ENCODE measurements at regions not wholly inside any gene's neighbourhood (a gene's known extent, or its start where the extent isn't known, plus 50 kb on each side); places are given as distances from the start of the nearest gene placed in this dataset.
"Not testable (repeated sequence)": the region's sequence is repeated elsewhere in the genome, so short reads cannot be mapped to it uniquely, and the experiment has no call there.

DNA sequence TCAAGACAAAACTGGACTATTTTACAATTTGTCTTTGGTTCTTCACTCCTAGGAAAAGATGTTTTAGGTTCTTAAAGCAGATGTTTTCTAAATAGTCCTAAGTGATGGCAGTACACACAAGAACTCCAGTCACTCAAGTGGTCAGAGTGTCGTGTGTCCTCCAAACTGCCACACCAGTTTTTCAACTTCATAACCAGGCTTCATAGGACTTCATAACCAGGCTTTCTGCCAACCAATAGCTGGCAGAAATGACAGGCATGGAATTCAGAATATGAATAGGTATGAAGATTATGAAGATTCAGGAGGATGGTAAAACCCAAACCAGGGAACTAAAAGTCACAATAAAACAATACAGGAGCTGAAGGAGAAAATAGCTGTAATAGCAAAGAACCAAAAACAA lies 721.2 kb upstream of the SEMA3D start:
- no peak overlapping the region for H3K4me3 ChIP-seq
- H3K36me3 ChIP-seq: no peaks in the 10 kb centered on the region
- H3K27me3 ChIP-seq: no peaks in the 10 kb centered on the region
- no peaks in the 10 kb centered on the region for H3K9me3 ChIP-seq
- DNase-seq: no peak

DNA sequence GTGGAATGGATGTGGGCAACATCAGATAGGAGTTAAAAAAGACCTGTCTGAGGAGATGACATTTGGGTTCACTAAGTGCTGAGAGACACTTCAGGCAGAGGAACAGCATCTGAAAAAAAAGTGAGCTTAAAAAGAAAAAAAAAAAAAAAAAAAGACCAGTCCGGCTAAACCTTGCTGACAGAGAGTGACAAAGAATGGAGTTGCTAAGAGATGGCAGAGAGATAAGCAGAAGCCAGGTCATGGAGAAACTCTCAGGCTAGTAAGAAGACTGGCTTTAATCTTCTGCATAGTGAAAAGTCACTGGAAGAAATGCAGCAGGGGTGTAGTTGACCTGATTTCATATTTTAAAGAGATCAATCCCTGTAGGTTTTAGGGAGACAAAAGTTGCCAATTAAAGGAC lies 711.1 kb upstream of the SEMA3D start:
- no peaks in the 10 kb centered on the region for H3K36me3 ChIP-seq
- H3K27me3 ChIP-seq: no peaks in the 10 kb centered on the region
- no peak overlapping the region for H3K4me3 ChIP-seq
- DNase-seq: no peak
- H3K9me3 ChIP-seq: no peaks in the 10 kb centered on the region

DNA sequence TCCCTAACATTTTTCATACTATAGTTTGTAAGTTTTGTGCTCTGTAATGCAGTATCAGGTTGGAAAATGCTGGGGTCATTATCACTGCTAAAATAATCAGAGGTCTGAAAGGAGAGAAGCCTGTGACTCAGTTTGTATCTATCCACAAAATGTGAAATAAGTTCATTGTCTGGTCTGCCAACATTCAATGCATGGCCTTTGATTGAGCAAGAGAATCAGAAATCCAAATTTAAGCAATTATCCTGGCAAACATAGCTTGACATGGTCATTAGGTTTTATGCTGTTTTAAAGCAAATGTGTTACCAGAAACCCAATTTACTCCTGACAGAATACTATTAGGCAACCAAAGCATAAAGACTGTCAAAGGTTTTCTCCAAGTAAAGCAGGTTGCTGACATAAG lies 709.7 kb upstream of the SEMA3D start:
- no peaks in the 10 kb centered on the region for H3K9me3 ChIP-seq
- H3K4me3 ChIP-seq: no peak overlapping the region
- no peak for DNase-seq
- no peaks in the 10 kb centered on the region for H3K27me3 ChIP-seq
- no peaks in the 10 kb centered on the region for H3K36me3 ChIP-seq

DNA sequence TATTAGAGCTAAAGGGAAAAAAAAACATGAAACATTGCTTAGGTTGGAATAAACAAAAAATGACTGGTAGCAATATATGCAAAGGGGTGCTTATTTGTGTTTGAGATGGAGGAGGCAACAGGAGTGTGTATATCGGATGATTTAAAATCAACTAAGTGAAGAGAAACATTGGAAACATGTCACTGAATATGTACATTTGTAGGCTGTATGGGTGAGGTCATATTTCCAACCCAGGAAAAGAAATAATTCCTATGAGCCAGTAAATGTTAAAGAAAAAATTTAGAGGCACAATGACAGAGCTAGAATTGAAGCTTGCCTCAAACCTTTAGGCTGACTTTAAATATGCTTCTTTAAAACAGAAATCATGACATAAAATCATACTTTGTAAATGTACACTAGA lies 709.0 kb upstream of the SEMA3D start:
- Histone ChIP-seq H3K4me3 (no peak overlapping the region), H3K9me3 (no peaks in the 10 kb centered on the region), H3K36me3 (no peaks in the 10 kb centered on the region), H3K27me3 (no peaks in the 10 kb centered on the region)
- DNase-seq: no peak

DNA sequence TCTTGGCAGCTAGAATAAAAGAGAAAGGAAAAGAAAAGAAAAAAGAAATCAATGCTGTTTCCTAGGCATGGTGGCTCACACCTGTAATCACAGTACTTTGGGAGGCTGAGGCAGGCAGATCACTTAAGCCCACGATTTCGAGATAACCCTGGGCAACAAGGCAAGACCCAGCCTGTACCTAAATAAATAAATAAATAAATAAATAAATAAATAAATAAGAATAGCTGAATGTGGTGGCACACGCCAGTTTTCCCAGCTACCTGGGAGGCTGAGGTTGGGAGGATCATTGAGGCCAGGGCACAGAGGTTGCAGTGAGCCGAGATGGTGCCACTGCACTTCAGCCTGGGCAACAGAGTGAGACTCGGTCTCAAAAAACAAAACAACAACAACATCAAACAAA lies 705.0 kb upstream of the SEMA3D start:
- not testable (repeated sequence) for DNase-seq, H3K36me3 ChIP-seq, H3K9me3 ChIP-seq, H3K4me3 ChIP-seq, H3K27me3 ChIP-seq

DNA sequence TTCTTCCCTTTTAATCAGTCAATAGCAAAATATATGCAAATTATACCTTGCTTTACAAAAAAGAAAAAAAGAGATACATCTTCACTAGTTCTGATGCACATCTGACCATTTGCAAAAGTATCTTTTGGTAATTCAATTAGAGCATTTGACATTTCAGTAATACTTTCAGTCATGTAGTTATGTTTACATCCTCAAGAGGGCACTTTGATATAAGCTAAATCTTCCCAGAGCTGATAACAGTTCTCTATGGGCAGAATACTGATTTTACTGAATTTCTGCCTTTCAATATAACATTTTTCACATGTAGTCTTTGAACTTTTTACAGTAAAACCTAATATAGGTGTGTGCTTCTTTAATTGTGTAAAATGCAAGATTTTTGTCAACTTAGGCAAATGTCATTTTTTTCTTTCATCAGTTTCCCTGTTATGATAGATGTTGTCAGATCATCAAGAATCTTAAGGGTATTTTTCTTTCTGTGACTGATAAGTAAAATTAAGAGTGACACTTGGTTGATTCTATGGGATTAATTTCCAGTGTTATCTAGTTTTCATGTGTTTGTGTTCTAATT lies 703.5 kb upstream of the SEMA3D start:
- no peak for DNase-seq
- no peaks in the 10 kb centered on the region for H3K27me3 ChIP-seq
- no peaks in the 10 kb centered on the region for H3K9me3 ChIP-seq
- no peaks in the 10 kb centered on the region for H3K36me3 ChIP-seq
- no peak overlapping the region for H3K4me3 ChIP-seq

DNA sequence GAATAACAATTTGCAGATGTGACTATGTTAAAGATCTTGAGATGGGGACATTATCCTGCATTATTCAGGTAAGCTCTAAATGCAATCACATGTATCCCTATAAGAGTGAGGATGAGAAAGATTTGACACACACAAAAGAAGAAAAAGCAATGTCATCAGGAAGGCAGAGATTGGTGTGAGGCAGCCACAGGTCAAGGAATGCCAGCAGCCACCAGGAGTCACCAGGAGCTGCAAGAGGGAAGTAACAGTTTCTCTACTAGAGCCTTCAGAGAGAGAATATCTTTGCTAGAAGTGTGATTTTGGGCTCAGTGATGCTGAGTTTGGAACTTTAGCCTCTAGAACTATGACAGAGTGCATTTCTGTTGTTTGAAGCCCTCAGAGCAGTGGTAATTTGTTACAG lies 700.3 kb upstream of the SEMA3D start:
- no peak for DNase-seq
- no peaks in the 10 kb centered on the region for H3K36me3 ChIP-seq
- no peaks in the 10 kb centered on the region for H3K27me3 ChIP-seq
- H3K4me3 ChIP-seq: no peak overlapping the region
- no peaks in the 10 kb centered on the region for H3K9me3 ChIP-seq

DNA sequence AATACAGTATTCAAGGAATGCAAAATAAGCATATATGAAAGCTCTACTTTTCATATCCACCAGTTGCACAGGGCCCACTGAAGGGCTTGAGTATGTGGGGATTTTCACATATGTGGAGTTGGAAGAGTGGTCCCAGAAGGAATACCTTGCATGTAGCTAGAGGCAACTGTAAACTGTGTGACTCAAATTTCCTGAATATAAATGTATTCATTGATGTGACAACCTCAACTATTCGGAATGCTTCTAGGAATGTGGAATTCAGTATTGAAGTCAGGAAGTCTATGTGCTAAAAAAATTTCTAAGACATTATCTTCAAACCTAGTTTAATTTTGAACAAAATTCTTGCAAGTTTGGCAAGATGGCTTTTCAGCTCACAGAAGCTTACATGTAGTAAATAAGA lies 695.5 kb upstream of the SEMA3D start:
- Histone ChIP-seq H3K36me3 (no peaks in the 10 kb centered on the region), H3K4me3 (no peak overlapping the region), H3K9me3 (no peaks in the 10 kb centered on the region), H3K27me3 (no peaks in the 10 kb centered on the region)
- no peak for DNase-seq

DNA sequence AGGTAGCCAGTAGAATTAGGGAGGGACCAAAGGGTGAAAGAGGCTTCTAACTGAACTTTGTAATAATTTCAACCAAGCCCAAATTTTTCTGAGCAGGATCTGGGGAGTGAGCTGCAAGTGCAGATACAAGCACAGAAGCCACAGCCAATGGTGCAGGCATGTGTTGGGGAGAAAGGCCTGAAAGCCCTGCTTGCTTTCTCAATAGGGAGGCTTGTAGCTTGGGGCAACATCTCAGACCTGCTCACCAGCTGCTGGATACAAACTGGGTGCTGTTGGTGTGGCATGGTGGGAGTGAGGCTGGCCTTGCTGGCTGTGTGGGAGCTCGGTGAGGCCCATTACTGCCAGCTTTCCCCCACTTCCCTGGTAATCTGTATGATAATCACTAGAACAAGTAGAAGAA lies 688.5 kb upstream of the SEMA3D start:
- Histone ChIP-seq H3K9me3 (no peaks in the 10 kb centered on the region), H3K27me3 (no peaks in the 10 kb centered on the region), H3K4me3 (no peak overlapping the region), H3K36me3 (no peaks in the 10 kb centered on the region)
- no peak for DNase-seq

DNA sequence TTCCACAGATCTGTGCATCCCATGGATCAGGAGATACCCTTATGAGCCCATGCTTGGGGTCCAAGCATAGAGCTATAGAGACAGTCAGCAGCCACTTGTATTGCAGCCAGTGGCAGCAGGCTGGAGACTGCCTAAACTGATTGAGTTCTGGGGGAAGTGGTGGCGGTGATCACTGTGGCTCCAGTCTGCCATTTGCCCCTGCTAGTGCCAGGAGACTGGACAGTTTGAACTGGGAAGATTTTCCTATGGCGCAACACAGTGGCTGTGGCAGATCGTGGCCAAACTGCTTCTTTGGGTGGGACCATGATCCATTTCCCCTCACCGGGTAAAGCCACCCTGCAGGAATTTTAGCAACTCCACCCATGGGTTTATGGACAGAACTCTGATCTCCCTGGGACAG lies 679.7 kb upstream of the SEMA3D start:
- no peaks in the 10 kb centered on the region for H3K36me3 ChIP-seq
- H3K27me3 ChIP-seq: no peaks in the 10 kb centered on the region
- no peak overlapping the region for H3K4me3 ChIP-seq

DNA sequence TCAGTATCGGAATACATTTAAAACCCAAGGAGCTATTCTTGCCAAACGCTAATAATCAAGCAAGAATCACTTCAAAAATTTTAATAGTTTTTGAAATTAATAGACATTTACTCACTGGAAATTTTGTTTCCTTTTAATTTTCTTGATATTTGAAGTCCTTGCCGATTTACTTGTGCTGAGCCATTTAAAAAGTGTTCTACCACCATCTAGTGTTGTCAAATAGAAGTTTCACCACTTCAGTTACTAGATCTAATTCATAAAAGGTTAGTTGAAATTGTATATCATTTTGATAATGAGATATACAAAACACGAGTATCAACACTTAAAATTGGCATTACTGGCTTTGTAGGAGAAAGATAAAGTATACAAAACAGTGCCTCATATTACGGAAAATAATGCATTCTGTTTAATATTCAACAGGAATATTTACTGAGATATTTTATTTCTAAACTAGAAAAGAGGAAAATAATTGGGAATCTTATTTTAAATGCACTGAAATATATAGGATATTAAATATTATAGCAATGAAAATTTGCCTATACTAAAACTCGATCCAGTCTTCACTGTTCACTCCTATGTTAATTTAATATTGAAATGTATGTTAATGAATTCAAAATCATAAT lies 664.8 kb upstream of the SEMA3D start:
- no peaks in the 10 kb centered on the region for H3K9me3 ChIP-seq
- H3K4me3 ChIP-seq: no peak overlapping the region
- no peaks in the 10 kb centered on the region for H3K36me3 ChIP-seq
- no peak for DNase-seq
- H3K27me3 ChIP-seq: no peaks in the 10 kb centered on the region

More for the DNA sequence above, 679.7 kb upstream of the SEMA3D start:
- no peak for DNase-seq
- no peaks in the 10 kb centered on the region for H3K9me3 ChIP-seq

DNA sequence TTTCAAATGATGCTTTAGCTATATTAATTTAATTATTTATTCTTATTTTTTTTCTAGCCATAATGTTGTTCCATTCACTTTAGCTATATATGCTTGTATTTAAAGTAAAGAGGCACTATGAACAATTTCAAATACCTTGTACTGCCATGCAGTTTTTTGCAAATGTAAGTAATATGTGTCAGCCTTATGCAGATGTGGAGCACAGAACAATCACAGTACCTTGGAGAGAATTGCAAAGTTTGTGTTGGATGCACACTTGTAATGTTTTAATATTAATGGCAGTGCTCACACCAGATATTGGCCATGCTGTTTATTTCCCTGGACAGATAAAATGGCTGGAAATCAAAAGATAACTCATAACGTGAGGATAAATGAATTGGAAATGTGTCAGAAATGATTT lies 663.5 kb upstream of the SEMA3D start:
- Histone ChIP-seq H3K9me3 (no peaks in the 10 kb centered on the region), H3K27me3 (no peaks in the 10 kb centered on the region)
- no peak for DNase-seq

DNA sequence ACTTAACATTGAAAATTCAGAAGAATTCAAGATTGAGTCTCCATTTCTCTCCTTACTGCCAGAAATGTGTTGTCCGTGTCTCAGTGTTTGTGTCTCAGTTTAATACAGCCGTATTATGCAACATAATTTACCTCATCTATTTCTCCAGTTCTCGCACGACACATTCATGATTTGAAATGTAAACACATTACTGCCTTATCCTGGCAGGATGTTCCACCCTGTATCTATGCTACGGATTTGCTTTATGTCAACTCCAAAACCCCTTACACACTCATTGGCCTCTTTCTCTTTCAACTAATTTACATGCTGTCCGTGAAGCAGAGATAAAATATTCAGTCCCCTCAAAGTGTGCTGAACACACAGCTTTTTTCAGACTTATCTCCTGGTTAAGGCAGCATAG lies 653.7 kb upstream of the SEMA3D start:
- no peaks in the 10 kb centered on the region for H3K36me3 ChIP-seq
- no peak overlapping the region for H3K4me3 ChIP-seq
- no peaks in the 10 kb centered on the region for H3K27me3 ChIP-seq
- no peaks in the 10 kb centered on the region for H3K9me3 ChIP-seq
- no peak for DNase-seq

More for the DNA sequence above, 663.5 kb upstream of the SEMA3D start:
- Histone ChIP-seq H3K36me3 (no peaks in the 10 kb centered on the region), H3K4me3 (no peak overlapping the region)

DNA sequence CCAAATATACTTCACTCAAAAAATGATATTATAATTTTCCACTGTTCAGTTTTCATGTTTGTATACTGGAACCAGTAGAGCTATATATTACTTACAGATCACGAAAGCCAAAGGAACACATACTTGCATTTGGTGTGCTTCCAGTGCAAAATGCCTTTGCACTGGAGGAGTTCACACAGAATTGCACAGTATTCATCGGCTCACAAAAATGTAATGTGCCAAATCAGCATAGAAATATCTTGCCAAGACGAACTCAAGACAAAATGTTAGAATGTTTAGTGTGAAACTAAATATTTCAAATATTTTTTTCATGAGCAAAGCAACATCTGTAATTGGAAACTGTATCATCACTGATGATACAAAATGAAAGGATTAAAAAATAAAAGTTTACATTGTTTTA lies 646.2 kb upstream of the SEMA3D start:
- DNase-seq: no peak

DNA sequence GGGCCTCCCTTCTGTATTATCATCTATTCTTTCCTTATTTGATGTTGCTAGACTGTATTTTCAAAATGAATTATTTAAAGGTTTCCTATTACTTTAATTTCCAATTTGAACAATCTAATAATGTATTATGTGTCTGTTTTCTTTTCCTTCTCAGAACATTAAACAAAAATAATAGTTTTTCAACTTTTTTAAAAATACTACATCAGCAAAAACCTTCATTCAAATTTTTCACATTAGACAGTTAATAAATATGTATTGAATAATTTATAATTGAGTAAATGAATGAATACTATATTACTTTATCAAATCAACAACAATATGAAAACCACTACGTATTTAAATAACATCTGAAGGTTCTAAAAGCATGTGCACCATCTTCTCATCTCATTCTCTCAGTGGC lies 644.1 kb upstream of the SEMA3D start:
- Histone ChIP-seq H3K36me3 (no peaks in the 10 kb centered on the region), H3K27me3 (no peaks in the 10 kb centered on the region)
- DNase-seq: no peak

More for the DNA sequence above, 646.2 kb upstream of the SEMA3D start:
- Histone ChIP-seq H3K4me3 (no peak overlapping the region), H3K27me3 (no peaks in the 10 kb centered on the region), H3K9me3 (no peaks in the 10 kb centered on the region), H3K36me3 (no peaks in the 10 kb centered on the region)

DNA sequence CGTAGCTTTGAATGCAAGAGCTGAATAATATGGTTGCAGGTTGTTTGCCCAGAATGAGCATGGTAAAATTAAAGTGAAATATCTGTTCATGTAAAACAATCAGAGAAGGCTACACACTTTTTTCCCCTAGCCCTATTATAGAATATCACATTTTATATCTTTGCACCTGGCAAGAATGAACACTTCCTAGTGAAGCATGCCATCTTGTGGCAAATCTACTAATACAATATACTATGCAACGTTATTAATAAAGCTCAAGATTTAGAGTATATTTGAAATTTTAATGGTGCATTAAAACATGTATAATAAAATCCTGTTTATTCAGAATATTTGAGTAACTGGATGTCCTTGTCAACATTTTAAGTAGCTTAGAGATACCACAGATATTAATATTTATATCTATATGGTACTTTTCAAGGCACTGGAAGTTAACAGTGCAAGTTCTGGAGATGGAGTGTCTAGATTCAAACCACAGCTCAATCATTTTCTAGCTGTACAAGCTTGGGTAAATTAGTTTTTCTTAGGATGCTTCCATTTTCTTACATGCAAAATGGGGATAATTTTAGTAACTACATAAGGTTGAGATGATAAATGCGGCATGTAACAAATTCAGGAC lies 643.1 kb upstream of the SEMA3D start:
- Histone ChIP-seq H3K36me3 (no peaks in the 10 kb centered on the region), H3K27me3 (no peaks in the 10 kb centered on the region), H3K4me3 (no peak overlapping the region), H3K9me3 (no peaks in the 10 kb centered on the region)
- DNase-seq: no peak

More for the DNA sequence above, 644.1 kb upstream of the SEMA3D start:
- Histone ChIP-seq H3K4me3 (no peak overlapping the region), H3K9me3 (no peaks in the 10 kb centered on the region)

DNA sequence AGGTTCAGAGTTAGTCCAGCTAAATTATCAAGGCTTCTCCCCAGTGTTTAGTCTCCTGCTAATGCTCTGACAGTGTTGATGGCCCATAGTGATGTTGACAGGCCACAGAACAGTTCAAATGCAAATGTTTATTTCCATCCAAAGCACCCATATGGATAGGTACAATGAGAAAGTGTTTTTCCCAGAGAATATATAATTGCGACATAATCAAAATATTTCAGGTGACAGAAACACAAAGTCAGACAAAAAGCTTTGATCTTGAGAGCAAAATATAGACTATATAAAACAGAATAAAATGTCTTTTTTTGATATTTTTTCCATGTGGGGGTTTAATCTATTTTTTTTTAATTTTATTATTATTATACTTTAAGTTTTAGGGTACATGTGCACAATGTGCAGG lies 642.3 kb upstream of the SEMA3D start:
- H3K9me3 ChIP-seq: no peaks in the 10 kb centered on the region
- no peak overlapping the region for H3K4me3 ChIP-seq
- no peaks in the 10 kb centered on the region for H3K36me3 ChIP-seq
- DNase-seq: no peak
- no peaks in the 10 kb centered on the region for H3K27me3 ChIP-seq

DNA sequence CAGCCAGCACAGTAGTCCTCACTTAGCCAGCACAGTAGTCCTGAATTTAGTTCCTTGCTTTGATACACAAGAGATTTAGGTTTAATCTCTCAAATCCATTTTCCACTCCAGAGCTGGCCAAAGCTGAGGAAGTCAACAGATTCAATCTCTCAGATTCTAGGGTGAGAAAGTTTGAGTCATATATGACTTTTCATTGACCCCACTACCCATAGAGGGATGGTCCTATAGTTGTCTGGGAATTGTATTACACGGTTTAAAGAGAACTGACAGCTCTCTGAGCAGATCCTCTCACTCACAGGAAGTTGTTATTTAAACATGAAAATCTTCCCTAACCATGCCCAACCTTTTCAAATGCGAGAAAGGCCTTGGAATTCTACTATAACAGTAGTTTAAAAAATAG lies 641.8 kb upstream of the SEMA3D start:
- no peak for DNase-seq
- no peak overlapping the region for H3K4me3 ChIP-seq
- H3K27me3 ChIP-seq: no peaks in the 10 kb centered on the region

More for the DNA sequence above, 641.8 kb upstream of the SEMA3D start:
- no peaks in the 10 kb centered on the region for H3K36me3 ChIP-seq
- no peaks in the 10 kb centered on the region for H3K9me3 ChIP-seq

Data from MG63 (cell line).